ENCODE measurements at regions not wholly inside any gene's neighbourhood (a gene's known extent, or its start where the extent isn't known, plus 50 kb on each side); places are given as distances from the start of the nearest gene placed in this dataset.

DNA sequence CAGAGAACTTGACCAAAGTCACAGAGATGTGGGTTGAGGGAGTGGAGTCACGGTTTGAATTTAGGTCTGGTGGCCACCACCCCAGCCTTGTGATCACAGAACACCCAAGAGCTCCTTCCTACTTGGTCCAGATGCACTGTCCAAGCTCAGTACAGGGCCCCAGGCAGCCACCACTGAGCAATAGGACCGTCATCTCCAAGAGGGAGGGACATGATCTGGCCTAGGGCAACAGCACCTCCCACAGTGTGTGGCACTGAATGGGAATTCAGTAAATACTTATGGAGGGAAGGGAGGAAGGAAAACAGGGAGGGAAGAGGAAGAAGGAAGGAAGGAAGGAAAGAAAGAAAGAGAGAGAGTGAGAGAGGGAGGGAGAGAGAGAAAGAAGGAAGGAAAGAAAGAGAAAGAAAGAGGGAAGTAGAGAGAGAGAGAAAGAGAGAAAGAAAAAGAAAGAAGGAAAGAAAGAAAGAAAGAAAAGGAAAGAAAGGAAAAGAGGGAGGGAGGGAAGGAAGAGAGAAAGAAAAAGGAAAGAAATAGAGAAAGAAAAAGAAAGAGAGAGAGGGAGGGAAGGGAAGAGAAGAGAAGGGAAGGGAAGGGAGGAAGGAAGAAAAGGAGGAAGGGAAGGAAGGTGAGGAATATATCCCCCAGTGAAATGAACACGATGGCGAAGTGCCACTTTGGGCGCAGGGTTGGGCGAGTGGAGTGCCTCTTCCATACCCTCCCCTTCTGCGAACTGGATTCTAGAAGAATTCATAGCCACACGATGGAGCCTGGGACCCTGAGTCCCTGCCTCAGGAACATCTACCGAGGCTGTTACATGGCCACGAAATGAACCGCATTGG is 243.7 kb downstream of the TFAP2C start:
- no peaks in the 10 kb centered on the region for H3K36me3 Mint-ChIP-seq
- no peaks in the 10 kb centered on the region for H3K4me1 Mint-ChIP-seq
- H3K27ac Mint-ChIP-seq, result no peak overlapping the region
- Histone ChIP-seq H3K4me3 (ENCODE audit: low read depth, low read length) (no peak overlapping the region), H3K36me3 (ENCODE audit: control insufficient read depth, insufficient read depth, low read length) (no peaks in the 10 kb centered on the region), H3K27me3 (ENCODE audit: control insufficient read depth, insufficient read depth, low read length) (no peaks in the 10 kb centered on the region), H3K9me3 (ENCODE audit: control insufficient read depth in 2 of 2, low read length in 2 of 2) (no peaks in the 10 kb centered on the region), H3K4me1 (ENCODE audit: control insufficient read depth, insufficient read depth, low read length, poor library complexity, severe bottlenecking) (no peaks in the 10 kb centered on the region), H3K27ac (ENCODE audit: insufficient read depth, low read length, poor library complexity, severe bottlenecking) (no peak overlapping the region)
- DNase-seq (no peak), ATAC-seq (ENCODE audit: low read depth in 2 of 2) (no peak)
- no peak overlapping the region for H3K4me3 Mint-ChIP-seq
- H3K27me3 Mint-ChIP-seq, result no peaks in the 10 kb centered on the region
- peaks cover 0 to 2% (median 0%) of the 10 kb centered on the region in 7 donors for H3K9me3 Mint-ChIP-seq

DNA sequence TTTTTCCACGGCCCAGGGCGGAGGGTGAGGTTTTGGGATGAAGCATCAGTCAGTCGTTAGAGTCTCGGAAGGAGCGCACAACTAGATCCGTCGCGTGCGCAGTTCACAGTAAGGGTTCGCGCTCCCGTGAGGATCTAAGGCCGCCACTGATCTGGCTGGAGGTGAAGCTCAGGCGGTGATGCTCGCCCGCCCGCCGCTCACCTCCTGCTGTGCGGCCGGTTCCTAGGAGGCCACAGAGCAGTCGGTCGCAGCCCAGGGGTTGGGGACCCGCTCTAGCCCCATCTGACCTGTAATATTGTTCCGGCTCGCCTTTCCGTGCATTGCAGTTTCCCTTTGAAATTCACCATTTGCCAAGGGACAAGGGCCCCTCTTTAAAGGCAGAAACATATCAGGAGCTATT is 244.7 kb downstream of the TFAP2C start:
- no peak overlapping the region for H3K27ac Mint-ChIP-seq
- Histone ChIP-seq H3K4me1 (ENCODE audit: control insufficient read depth, insufficient read depth, low read length, poor library complexity, severe bottlenecking) (no peaks in the 10 kb centered on the region), H3K27ac (ENCODE audit: insufficient read depth, low read length, poor library complexity, severe bottlenecking) (no peak overlapping the region), H3K9me3 (ENCODE audit: control insufficient read depth in 2 of 2, low read length in 2 of 2) (no peaks in the 10 kb centered on the region), H3K4me3 (ENCODE audit: low read depth, low read length) (no peak overlapping the region), H3K36me3 (ENCODE audit: control insufficient read depth, insufficient read depth, low read length) (no peaks in the 10 kb centered on the region), H3K27me3 (ENCODE audit: control insufficient read depth, insufficient read depth, low read length) (no peaks in the 10 kb centered on the region)
- DNase-seq, result no peak
- H3K4me1 Mint-ChIP-seq, result no peaks in the 10 kb centered on the region
- no peaks in the 10 kb centered on the region for H3K27me3 Mint-ChIP-seq
- ATAC-seq (ENCODE audit: low read depth in 2 of 2), result no peak
- peaks cover 0 to 2% (median 0%) of the 10 kb centered on the region in 7 donors for H3K9me3 Mint-ChIP-seq
- no peak overlapping the region for H3K4me3 Mint-ChIP-seq
- no peaks in the 10 kb centered on the region for H3K36me3 Mint-ChIP-seq

DNA sequence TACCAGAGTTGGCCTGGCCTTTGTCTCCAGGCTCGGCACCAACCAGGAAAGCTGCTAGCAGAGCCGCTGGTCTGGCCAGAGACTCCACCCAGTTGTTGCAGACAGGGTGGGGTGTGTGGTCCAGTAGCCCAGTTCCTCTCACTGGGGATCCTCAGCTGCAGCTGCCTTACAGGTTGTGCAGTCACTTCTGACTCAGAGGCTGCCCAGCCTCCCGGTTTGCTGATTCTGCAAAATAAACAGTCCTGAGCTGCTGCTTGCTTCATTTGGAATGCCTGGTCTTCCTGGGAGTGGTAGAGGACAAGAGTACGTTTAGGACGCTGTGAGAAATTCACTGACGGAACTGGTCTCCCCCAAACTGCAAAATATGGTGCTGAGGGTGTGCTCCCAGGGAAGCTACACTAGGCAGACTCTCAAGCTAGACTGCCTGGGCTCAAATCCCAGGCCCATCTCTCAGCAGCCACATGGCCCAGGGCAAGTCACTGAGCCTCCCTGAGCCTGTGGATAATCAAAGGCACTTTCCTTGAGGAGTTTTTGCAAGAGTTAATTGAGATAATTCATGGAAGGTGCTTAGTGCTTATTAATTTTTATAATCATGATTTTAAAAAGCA is 246.1 kb downstream of the TFAP2C start:
- H3K36me3 ChIP-seq (ENCODE audit: control insufficient read depth, insufficient read depth, low read length), result no peaks in the 10 kb centered on the region
- Mint-ChIP-seq H3K4me3 (no peak overlapping the region), H3K27ac (no peak overlapping the region), H3K9me3 (peaks cover 0 to 3% (median 0%) of the 10 kb centered on the region in 7 donors), H3K36me3 (no peaks in the 10 kb centered on the region), H3K4me1 (no peaks in the 10 kb centered on the region), H3K27me3 (no peaks in the 10 kb centered on the region)
- no peak for ATAC-seq (ENCODE audit: low read depth in 2 of 2)
- H3K9me3 ChIP-seq (ENCODE audit: control insufficient read depth in 2 of 2, low read length in 2 of 2), result no peaks in the 10 kb centered on the region
- DNase-seq, result no peak
- H3K4me1 ChIP-seq (ENCODE audit: control insufficient read depth, insufficient read depth, low read length, poor library complexity, severe bottlenecking), result no peaks in the 10 kb centered on the region
- no peaks in the 10 kb centered on the region for H3K27me3 ChIP-seq (ENCODE audit: control insufficient read depth, insufficient read depth, low read length)
- H3K4me3 ChIP-seq (ENCODE audit: low read depth, low read length), result no peak overlapping the region
- no peak overlapping the region for H3K27ac ChIP-seq (ENCODE audit: insufficient read depth, low read length, poor library complexity, severe bottlenecking)

DNA sequence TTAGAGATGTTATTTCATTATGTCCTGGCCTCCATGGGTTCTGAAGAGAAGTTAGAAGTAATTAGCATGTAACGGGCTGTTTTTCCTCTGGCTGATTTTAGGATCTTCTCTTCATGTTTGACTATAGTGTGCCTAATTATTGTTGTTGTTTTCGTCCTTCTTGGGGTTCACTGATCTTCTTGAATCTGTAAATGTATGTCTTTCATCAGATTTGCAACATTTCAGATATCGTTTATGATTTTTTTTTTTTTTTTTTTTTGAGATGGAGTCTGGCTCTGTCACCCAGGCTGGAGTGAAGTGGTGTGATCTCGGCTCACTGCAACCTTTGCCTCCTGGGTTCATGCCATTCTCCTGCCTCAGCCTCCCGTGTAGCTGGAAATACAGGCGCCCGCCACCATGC is 246.7 kb downstream of the TFAP2C start:
- Mint-ChIP-seq H3K27me3 (no peaks in the 10 kb centered on the region), H3K4me3 (no peak overlapping the region), H3K9me3 (peaks cover 0 to 3% (median 0%) of the 10 kb centered on the region in 7 donors), H3K27ac (no peak overlapping the region), H3K4me1 (no peaks in the 10 kb centered on the region), H3K36me3 (no peaks in the 10 kb centered on the region)
- no peaks in the 10 kb centered on the region for H3K36me3 ChIP-seq (ENCODE audit: control insufficient read depth, insufficient read depth, low read length)
- no peak for DNase-seq
- ATAC-seq (ENCODE audit: low read depth in 2 of 2), result no peak
- no peak overlapping the region for H3K4me3 ChIP-seq (ENCODE audit: low read depth, low read length)
- H3K4me1 ChIP-seq (ENCODE audit: control insufficient read depth, insufficient read depth, low read length, poor library complexity, severe bottlenecking), result no peaks in the 10 kb centered on the region
- no peaks in the 10 kb centered on the region for H3K9me3 ChIP-seq (ENCODE audit: control insufficient read depth in 2 of 2, low read length in 2 of 2)
- H3K27me3 ChIP-seq (ENCODE audit: control insufficient read depth, insufficient read depth, low read length), result no peaks in the 10 kb centered on the region
- H3K27ac ChIP-seq (ENCODE audit: insufficient read depth, low read length, poor library complexity, severe bottlenecking), result no peak overlapping the region

DNA sequence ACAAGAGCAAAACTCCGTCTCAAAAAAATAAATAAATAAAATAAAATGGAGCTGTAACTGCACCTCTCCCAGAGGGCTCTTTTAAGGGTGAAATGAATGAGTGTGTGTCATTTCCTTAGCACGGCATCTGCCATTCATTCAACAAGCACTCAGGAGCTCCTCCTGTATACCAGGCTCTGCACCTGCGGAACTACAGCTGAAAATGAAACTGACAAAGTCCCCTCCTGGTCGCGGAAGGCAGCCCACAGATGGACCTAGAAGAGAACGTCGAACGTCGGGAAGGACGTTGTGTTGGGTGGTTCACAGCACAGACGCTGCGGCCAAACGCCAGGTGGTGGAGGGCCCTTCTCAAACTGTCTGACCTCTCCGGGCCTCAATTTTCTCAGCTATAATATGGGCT is 256.4 kb downstream of the TFAP2C start:
- H3K4me1 ChIP-seq (ENCODE audit: control insufficient read depth, insufficient read depth, low read length, poor library complexity, severe bottlenecking), result no peaks in the 10 kb centered on the region
- DNase-seq (no peak), ATAC-seq (ENCODE audit: low read depth in 2 of 2) (no peak)
- H3K9me3 Mint-ChIP-seq, result peaks cover 0 to 5% (median 2%) of the 10 kb centered on the region in 7 donors
- H3K27me3 ChIP-seq (ENCODE audit: control insufficient read depth, insufficient read depth, low read length), result no peaks in the 10 kb centered on the region
- H3K4me3 Mint-ChIP-seq, result no peak overlapping the region
- no peaks in the 10 kb centered on the region for H3K36me3 ChIP-seq (ENCODE audit: control insufficient read depth, insufficient read depth, low read length)
- peaks cover 4% of the 10 kb centered on the region for H3K27me3 Mint-ChIP-seq
- H3K27ac Mint-ChIP-seq, result no peak overlapping the region
- no peaks in the 10 kb centered on the region for H3K36me3 Mint-ChIP-seq
- no peak overlapping the region for H3K27ac ChIP-seq (ENCODE audit: insufficient read depth, low read length, poor library complexity, severe bottlenecking)
- no peaks in the 10 kb centered on the region for H3K4me1 Mint-ChIP-seq
- no peaks in the 10 kb centered on the region for H3K9me3 ChIP-seq (ENCODE audit: control insufficient read depth in 2 of 2, low read length in 2 of 2)
- H3K4me3 ChIP-seq (ENCODE audit: low read depth, low read length), result no peak overlapping the region

DNA sequence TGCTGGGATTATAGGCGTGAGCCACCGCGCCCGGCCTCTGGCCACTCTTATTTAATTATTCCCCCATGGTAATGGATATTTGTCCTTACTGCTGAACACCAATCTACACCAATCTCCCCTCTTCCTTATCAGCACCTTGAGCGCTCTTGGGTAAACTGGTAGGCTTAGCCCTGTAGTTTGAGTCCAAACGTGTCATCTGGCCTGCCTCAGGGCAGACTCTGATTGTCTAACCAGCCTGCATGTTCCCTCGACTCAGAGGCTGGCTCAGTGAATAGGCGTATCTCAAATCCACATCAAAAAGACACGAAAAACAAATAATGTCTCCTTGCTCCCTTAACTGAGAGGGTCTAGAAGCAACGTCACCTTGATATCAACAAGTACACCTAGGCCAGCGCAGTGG is 260.9 kb downstream of the TFAP2C start:
- Histone ChIP-seq H3K4me3 (ENCODE audit: low read depth, low read length) (no peak overlapping the region), H3K36me3 (ENCODE audit: control insufficient read depth, insufficient read depth, low read length) (no peaks in the 10 kb centered on the region), H3K27ac (ENCODE audit: insufficient read depth, low read length, poor library complexity, severe bottlenecking) (no peak overlapping the region), H3K9me3 (ENCODE audit: control insufficient read depth in 2 of 2, low read length in 2 of 2) (no peaks in the 10 kb centered on the region), H3K27me3 (ENCODE audit: control insufficient read depth, insufficient read depth, low read length) (no peaks in the 10 kb centered on the region), H3K4me1 (ENCODE audit: control insufficient read depth, insufficient read depth, low read length, poor library complexity, severe bottlenecking) (no peaks in the 10 kb centered on the region)
- H3K27ac Mint-ChIP-seq, result no peak overlapping the region
- peaks cover 0 to 15% (median 0%) of the 10 kb centered on the region in 4 donors for H3K4me1 Mint-ChIP-seq
- no peak overlapping the region for H3K4me3 Mint-ChIP-seq
- H3K9me3 Mint-ChIP-seq, result peaks cover 0 to 5% (median 0%) of the 10 kb centered on the region in 7 donors
- ATAC-seq (ENCODE audit: low read depth in 2 of 2) (no peak), DNase-seq (no peak)
- no peaks in the 10 kb centered on the region for H3K36me3 Mint-ChIP-seq
- peaks cover 4% of the 10 kb centered on the region for H3K27me3 Mint-ChIP-seq

DNA sequence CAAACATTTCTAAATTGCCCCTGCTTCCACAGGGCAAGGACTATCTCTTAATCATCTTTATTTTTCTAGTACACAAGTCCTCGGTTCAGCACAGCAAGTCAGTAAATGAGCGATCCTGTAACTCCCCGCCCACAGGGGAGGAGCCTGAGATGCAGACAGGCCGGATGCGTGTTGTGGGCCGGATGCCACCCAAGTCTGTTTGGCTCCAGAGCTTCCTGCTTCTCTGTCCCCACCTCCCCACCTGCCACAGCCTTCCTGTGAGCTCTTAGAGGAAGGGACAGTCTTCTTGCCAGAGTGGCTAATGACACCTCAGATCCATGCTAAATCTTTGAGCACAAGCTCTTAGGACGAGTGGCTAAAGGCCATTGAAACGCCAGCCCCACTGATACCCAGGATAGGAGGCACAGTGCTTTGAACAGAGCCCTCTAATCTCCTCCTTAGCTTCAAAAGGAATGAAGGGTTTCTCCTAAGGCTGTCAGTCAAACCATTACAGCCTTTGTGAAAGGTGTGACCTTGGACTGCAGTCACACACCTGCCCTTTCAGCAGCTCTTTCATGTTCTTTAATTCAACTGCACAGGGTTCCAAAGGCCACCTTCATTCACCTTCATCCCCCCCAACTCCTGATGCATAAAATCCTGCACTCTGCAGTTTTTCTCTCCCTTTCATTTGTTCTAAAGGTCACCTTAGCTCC is 264.3 kb downstream of the TFAP2C start:
- Mint-ChIP-seq H3K4me1 (peaks cover 0 to 15% (median 0%) of the 10 kb centered on the region in 4 donors), H3K9me3 (peaks cover 0 to 5% (median 0%) of the 10 kb centered on the region in 7 donors), H3K27me3 (no peaks in the 10 kb centered on the region), H3K4me3 (peak overlapping the region in 2 of 4 donors; percentile 15 to 43), H3K36me3 (no peaks in the 10 kb centered on the region), H3K27ac (peak overlapping the region in 1 of 3 donors; percentile 47)
- no peak overlapping the region for H3K4me3 ChIP-seq (ENCODE audit: low read depth, low read length)
- H3K27me3 ChIP-seq (ENCODE audit: control insufficient read depth, insufficient read depth, low read length), result no peaks in the 10 kb centered on the region
- no peaks in the 10 kb centered on the region for H3K36me3 ChIP-seq (ENCODE audit: control insufficient read depth, insufficient read depth, low read length)
- no peaks in the 10 kb centered on the region for H3K9me3 ChIP-seq (ENCODE audit: control insufficient read depth in 2 of 2, low read length in 2 of 2)
- peak in 2 of 3 donors; percentile 11 to 57 for DNase-seq
- no peak overlapping the region for H3K27ac ChIP-seq (ENCODE audit: insufficient read depth, low read length, poor library complexity, severe bottlenecking)
- no peaks in the 10 kb centered on the region for H3K4me1 ChIP-seq (ENCODE audit: control insufficient read depth, insufficient read depth, low read length, poor library complexity, severe bottlenecking)
- no peak for ATAC-seq (ENCODE audit: low read depth in 2 of 2)
